Activated CD8-positive, alpha-beta T cell treated with anti-CD3 and anti-CD28 coated beads for 36 hours (primary cell): ENCODE measurements at regions not wholly inside any gene's neighbourhood (a gene's known extent, or its start where the extent isn't known, plus 50 kb on each side); places are given as distances from the start of the nearest gene placed in this dataset.

Experiments
- ATAC-seq: fragments of 200-7000 bp; cut with Tn5 transposase; one replicate; pipeline ENCODE4 v1.10.0; 2021; ENCODE audit warnings: mild to moderate bottlenecking, moderate library complexity
- CTCF ChIA-PET: fragments of 350-600 bp; sonication (Branson Sonifier 250); formaldehyde crosslinking; loops from one replicate; lab custom pipeline; 2021; ENCODE audit warnings: antibody characterized with exemption; lab: Charles Lee
- POLR2A ChIA-PET: fragments of 350-600 bp; sonication (Branson Sonifier 250); formaldehyde crosslinking; loops from one replicate; lab custom pipeline; 2021; ENCODE audit warnings: antibody characterized with exemption; lab: Charles Lee
- DNase-seq: peaks from one replicate; pipeline ENCODE4 v3.0.0-alpha.2; 2020
- H3K27ac Mint-ChIP-seq: one replicate; pipeline ENCODE4 v1.8.0; 2021; ENCODE audit warnings: mild to moderate bottlenecking, mixed read lengths
- H3K27me3 Mint-ChIP-seq: one replicate; pipeline ENCODE4 v1.8.0; 2021; ENCODE audit warnings: mixed read lengths
- H3K36me3 Mint-ChIP-seq: one replicate; pipeline ENCODE4 v1.8.0; 2021; ENCODE audit warnings: low read depth, mixed read lengths
- H3K4me1 Mint-ChIP-seq: one replicate; pipeline ENCODE4 v1.8.0; 2021; ENCODE audit warnings: low read depth, mixed read lengths
- H3K4me3 Mint-ChIP-seq: one replicate; pipeline ENCODE4 v1.8.0; 2021; ENCODE audit warnings: mild to moderate bottlenecking, moderate library complexity, mixed read lengths
- H3K9me3 Mint-ChIP-seq: one replicate; pipeline ENCODE4 v1.8.0; 2021; ENCODE audit warnings: mixed read lengths
- intact Hi-C: fragments of 100-400 bp; cut with micrococcal nuclease; formaldehyde crosslinking; loops from one replicate; pipeline ENCODE4 v1.10.0; 2022
- TF ChIP-seq, protein P1 (sequence below): fragments of 200-600 bp; IDR thresholded peaks from one replicate; pipeline ENCODE4 v1.8.0; 2022; ENCODE audit warnings: antibody characterized with exemption, mild to moderate bottlenecking

GRCh38 chr9:13732290-13732689, 452.8 kb upstream of the MPDZ start:
- no peaks in the 10 kb centered on the region for H3K36me3 Mint-ChIP-seq
- DNase-seq (no peak), ATAC-seq (no peak)
- H3K4me1 Mint-ChIP-seq = no peaks in the 10 kb centered on the region
- intact Hi-C loops = no loop called here
- H3K9me3 Mint-ChIP-seq = peaks cover 3% of the 10 kb centered on the region
- POLR2A ChIA-PET = no interaction called here
- no peak overlapping the region for H3K27ac Mint-ChIP-seq
- CTCF ChIA-PET = no interaction called here
- TF ChIP-seq, protein P1, sequence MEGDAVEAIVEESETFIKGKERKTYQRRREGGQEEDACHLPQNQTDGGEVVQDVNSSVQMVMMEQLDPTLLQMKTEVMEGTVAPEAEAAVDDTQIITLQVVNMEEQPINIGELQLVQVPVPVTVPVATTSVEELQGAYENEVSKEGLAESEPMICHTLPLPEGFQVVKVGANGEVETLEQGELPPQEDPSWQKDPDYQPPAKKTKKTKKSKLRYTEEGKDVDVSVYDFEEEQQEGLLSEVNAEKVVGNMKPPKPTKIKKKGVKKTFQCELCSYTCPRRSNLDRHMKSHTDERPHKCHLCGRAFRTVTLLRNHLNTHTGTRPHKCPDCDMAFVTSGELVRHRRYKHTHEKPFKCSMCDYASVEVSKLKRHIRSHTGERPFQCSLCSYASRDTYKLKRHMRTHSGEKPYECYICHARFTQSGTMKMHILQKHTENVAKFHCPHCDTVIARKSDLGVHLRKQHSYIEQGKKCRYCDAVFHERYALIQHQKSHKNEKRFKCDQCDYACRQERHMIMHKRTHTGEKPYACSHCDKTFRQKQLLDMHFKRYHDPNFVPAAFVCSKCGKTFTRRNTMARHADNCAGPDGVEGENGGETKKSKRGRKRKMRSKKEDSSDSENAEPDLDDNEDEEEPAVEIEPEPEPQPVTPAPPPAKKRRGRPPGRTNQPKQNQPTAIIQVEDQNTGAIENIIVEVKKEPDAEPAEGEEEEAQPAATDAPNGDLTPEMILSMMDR = no peak
- H3K4me3 Mint-ChIP-seq = no peak overlapping the region
- H3K27me3 Mint-ChIP-seq = no peaks in the 10 kb centered on the region

DNA sequence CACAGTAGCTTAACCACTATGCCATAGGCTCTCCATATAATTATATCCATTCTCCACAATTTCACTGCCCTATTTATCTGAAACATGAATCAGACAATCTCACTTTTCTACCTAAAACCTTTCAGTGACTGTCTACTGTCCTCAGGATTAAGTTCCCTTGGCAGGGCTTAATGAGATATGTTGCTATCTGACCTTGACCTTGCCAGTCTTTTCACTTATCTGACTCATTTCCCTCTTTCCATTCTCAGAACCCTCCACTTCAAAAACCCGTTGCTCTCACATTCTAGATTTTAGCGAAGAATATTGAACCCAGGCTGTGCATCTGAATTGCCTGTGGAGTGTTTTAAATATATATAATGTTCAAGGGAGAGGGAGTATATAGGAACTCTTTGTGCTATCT, 452.1 kb upstream of the MPDZ start:
- CTCF ChIA-PET = no interaction called here
- DNase-seq = no peak
- Mint-ChIP-seq H3K9me3 (peaks cover 3% of the 10 kb centered on the region), H3K36me3 (no peaks in the 10 kb centered on the region), H3K4me1 (no peaks in the 10 kb centered on the region), H3K4me3 (no peak overlapping the region), H3K27me3 (no peaks in the 10 kb centered on the region), H3K27ac (no peak overlapping the region)
- ATAC-seq = no peak
- intact Hi-C loops = no loop called here
- POLR2A ChIA-PET = no interaction called here
- TF ChIP-seq, protein P1 = no peak

- intact Hi-C loops = no loop called here
- Mint-ChIP-seq H3K4me3 (no peak overlapping the region), H3K27ac (no peak overlapping the region), H3K36me3 (no peaks in the 10 kb centered on the region), H3K9me3 (peaks cover 6% of the 10 kb centered on the region), H3K27me3 (no peaks in the 10 kb centered on the region), H3K4me1 (no peaks in the 10 kb centered on the region)
- CTCF ChIA-PET = interaction anchor here (0.6 kb wide), 1 partner anchor 373 kb away, joined by 4 read pairs; no protein-coding TSS in a partner anchor
- no peak for DNase-seq
- ATAC-seq = no peak
- TF ChIP-seq, protein P1 = no peak
- POLR2A ChIA-PET = no interaction called here
These were observed 450.5 kb upstream of the MPDZ start for GRCh38 chr9:13729955-13730354.

DNA sequence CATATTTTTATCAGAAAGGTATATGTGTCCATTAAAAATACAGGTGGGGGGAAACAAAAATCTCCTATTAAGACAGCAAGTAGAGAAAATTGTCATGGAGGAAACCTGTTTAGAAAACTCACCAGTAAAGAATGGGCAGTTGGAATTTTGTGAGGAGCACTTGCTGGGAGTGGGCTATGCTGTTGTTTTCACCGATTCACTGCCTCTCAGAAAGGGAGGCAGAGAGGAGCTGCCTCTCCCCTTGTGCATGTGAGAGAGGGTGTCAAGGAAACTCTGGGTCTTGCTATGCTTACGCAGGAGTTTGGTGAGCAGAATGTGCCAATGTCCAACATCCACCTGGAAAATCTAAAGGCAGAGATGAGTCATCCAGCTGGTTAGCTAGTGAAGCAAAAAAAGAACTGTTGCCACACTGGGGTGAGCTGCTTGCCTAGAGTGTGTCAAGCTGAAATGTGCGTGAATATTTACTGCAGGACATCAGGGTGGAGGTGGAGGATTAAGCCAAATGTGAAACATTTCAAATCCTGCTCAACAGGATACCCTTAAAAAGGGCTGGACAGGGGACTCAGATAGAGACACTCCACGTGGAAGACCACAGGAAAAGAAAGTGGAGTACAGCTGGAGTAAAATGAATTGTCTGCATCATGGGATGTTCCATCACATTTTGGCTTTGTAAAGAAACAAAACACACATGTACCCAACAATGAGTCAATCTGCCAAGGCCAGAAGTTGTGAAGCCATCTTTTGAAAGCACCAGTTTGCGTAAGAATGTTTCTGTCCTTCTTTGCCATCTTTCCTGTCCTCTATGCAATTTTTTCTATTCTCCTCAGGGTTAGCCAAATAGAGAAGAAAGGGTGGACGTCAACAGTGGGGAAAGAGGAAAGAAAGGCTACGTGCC, 449.7 kb upstream of the MPDZ start:
- POLR2A ChIA-PET = interaction anchor here (1.5 kb wide), 1 partner anchor 15 kb away, joined by 3 read pairs; no protein-coding TSS in a partner anchor
- H3K27me3 Mint-ChIP-seq = no peaks in the 10 kb centered on the region

DNA sequence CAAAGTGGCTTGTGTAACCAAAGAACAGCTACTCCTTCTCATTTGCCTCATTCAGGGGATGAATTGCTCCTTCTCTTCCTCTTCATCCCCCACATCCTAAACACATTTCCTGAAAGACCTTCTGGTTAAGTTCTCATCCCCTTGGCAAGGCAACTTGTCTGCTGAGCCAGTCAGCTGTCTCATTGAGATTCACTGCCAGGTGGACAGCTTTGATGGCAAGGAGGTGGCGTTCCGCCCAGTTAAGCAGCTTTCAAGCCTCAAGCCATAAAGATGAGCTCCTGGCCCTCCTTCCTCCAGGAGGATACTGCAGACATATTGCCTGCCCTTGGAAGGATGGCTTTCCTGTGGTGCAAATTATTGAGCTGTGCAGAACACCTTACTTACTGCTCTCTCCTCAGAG, 448.6 kb upstream of the MPDZ start:
- no peaks in the 10 kb centered on the region for H3K36me3 Mint-ChIP-seq
- ChIA-PET CTCF (no interaction called here), POLR2A (interaction anchor here (1.5 kb wide), 1 partner anchor 14 kb away, joined by 3 read pairs; no protein-coding TSS in a partner anchor)
- no peak overlapping the region for H3K27ac Mint-ChIP-seq
- peaks cover 6% of the 10 kb centered on the region for H3K9me3 Mint-ChIP-seq
- H3K4me3 Mint-ChIP-seq = no peak overlapping the region
- TF ChIP-seq, protein P1 = no peak
- ATAC-seq = no peak
- H3K4me1 Mint-ChIP-seq = no peaks in the 10 kb centered on the region
- intact Hi-C loops = no loop called here
- H3K27me3 Mint-ChIP-seq = no peaks in the 10 kb centered on the region
- no peak for DNase-seq

More for the DNA sequence above, 449.7 kb upstream of the MPDZ start:
- no peaks in the 10 kb centered on the region for H3K4me1 Mint-ChIP-seq
- TF ChIP-seq, protein P1 = no peak
- intact Hi-C loops = no loop called here
- CTCF ChIA-PET = interaction anchor here (0.6 kb wide), 1 partner anchor 372 kb away, joined by 4 read pairs; no protein-coding TSS in a partner anchor
- H3K27ac Mint-ChIP-seq = no peak overlapping the region
- H3K36me3 Mint-ChIP-seq = no peaks in the 10 kb centered on the region
- ATAC-seq = no peak
- H3K9me3 Mint-ChIP-seq = peaks cover 6% of the 10 kb centered on the region
- H3K4me3 Mint-ChIP-seq = no peak overlapping the region
- no peak for DNase-seq
